Nephron progenitor cell (in vitro differentiated cells): ENCODE measurements at regions not wholly inside any gene's neighbourhood (a gene's known extent, or its start where the extent isn't known, plus 50 kb on each side); places are given as distances from the start of the nearest gene placed in this dataset.

Experiments used
- DNase-seq: peaks from one replicate; pipeline ENCODE4 v3.0.0; 2021
- H3K27ac Mint-ChIP-seq: 2 replicates; pipeline ENCODE4 v1.8.0; 2021; ENCODE audit warnings: mild to moderate bottlenecking, moderate library complexity, mixed read lengths
- H3K27me3 Mint-ChIP-seq: 2 replicates; pipeline ENCODE4 v1.8.0; 2021; ENCODE audit warnings: mild to moderate bottlenecking, low read depth, mixed read lengths; ENCODE audit not compliant: poor library complexity
- H3K36me3 Mint-ChIP-seq: 2 replicates; pipeline ENCODE4 v1.8.0; 2021; ENCODE audit warnings: low read depth, mixed read lengths
- H3K4me1 Mint-ChIP-seq: 2 replicates; pipeline ENCODE4 v1.8.0; 2021; ENCODE audit warnings: mixed read lengths
- H3K4me3 Mint-ChIP-seq: 2 replicates; pipeline ENCODE4 v1.8.0; 2021; ENCODE audit warnings: mild to moderate bottlenecking, moderate library complexity, mixed read lengths
- H3K9me3 Mint-ChIP-seq: 2 replicates; pipeline ENCODE4 v1.8.0; 2021; ENCODE audit warnings: mild to moderate bottlenecking, moderate library complexity, mixed read lengths
- CTCF ChIP-seq: fragments of 200-600 bp; sonication (generic); IDR thresholded peaks from 2 replicates; pipeline ENCODE4 v1.5.0; 2021; ENCODE audit warnings: antibody characterized with exemption

DNA sequence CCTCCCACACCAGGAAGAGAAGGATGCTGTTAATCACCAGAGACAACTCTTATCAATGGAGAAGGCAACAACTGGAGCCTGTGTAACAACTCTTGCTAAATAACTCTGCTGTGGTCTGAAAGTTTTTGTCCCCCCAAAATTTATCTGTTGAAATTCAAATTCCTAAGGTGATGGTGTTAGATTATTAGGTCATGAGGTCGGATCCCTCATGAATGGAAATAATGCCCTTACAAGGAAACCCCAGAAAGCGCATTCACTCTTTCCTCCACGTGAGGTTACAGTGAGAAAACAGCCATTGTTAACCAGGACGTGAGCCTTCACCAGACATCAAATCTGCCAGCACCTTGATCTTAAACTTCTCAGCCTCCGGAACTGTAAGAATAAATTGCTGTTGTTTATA, 141.9 kb upstream of the CXADR start:
- Mint-ChIP-seq H3K36me3 (peaks cover 21% of the 10 kb centered on the region), H3K4me3 (peak overlapping the region; percentile 18), H3K27me3 (peaks cover 2% of the 10 kb centered on the region), H3K4me1 (peaks cover 39% of the 10 kb centered on the region), H3K27ac (peak overlapping the region; percentile 58), H3K9me3 (peaks cover 24% of the 10 kb centered on the region)
- TF ChIP-seq CTCF = no peak
- DNase-seq = no peak

DNA sequence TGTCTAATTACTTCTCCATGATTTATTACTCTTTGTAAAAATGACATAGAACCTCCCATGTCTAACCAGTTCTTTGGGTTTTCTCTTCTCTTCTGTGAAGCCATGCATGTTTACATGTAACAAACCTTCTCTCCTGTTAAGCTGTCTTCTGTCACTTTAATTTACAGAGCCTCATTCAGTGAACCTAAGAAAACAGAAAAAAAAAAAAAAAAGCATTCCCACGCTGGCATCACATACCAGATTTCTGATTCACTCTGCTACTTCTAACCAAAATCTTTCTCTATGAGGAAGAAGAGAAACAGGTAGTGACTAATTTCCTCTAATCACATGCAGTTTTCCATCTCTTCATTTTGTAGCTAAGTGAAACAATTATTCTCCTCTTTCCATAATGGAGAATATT, 141.4 kb upstream of the CXADR start:
- TF ChIP-seq CTCF = no peak
- peak overlapping the region; percentile 58 for H3K27ac Mint-ChIP-seq
- peaks cover 39% of the 10 kb centered on the region for H3K4me1 Mint-ChIP-seq
- H3K36me3 Mint-ChIP-seq = peaks cover 22% of the 10 kb centered on the region
- H3K4me3 Mint-ChIP-seq = peak overlapping the region; percentile 32
- no peak for DNase-seq
- H3K9me3 Mint-ChIP-seq = peaks cover 25% of the 10 kb centered on the region
- H3K27me3 Mint-ChIP-seq = peaks cover 2% of the 10 kb centered on the region

GRCh38 chr21:17372200-17372599, 140.6 kb upstream of the CXADR start:
- TF ChIP-seq CTCF = no peak
- peaks cover 22% of the 10 kb centered on the region for H3K36me3 Mint-ChIP-seq
- no peak overlapping the region for H3K4me3 Mint-ChIP-seq
- H3K4me1 Mint-ChIP-seq = peaks cover 44% of the 10 kb centered on the region
- no peak overlapping the region for H3K27ac Mint-ChIP-seq
- DNase-seq = no peak
- H3K27me3 Mint-ChIP-seq = peaks cover 2% of the 10 kb centered on the region
- H3K9me3 Mint-ChIP-seq = peaks cover 29% of the 10 kb centered on the region

GRCh38 chr21:17386498-17386897, 126.3 kb upstream of the CXADR start:
- no peaks in the 10 kb centered on the region for H3K27me3 Mint-ChIP-seq
- no peak for DNase-seq
- H3K9me3 Mint-ChIP-seq = peaks cover 22% of the 10 kb centered on the region
- H3K4me3 Mint-ChIP-seq = no peak overlapping the region
- peaks cover 13% of the 10 kb centered on the region for H3K4me1 Mint-ChIP-seq
- H3K27ac Mint-ChIP-seq = no peak overlapping the region
- no peaks in the 10 kb centered on the region for H3K36me3 Mint-ChIP-seq
- no peak for TF ChIP-seq CTCF

GRCh38 chr21:17387030-17387617, 125.7 kb upstream of the CXADR start:
- Mint-ChIP-seq H3K27ac (no peak overlapping the region), H3K36me3 (no peaks in the 10 kb centered on the region), H3K4me1 (peaks cover 18% of the 10 kb centered on the region), H3K9me3 (peaks cover 18% of the 10 kb centered on the region), H3K27me3 (no peaks in the 10 kb centered on the region), H3K4me3 (no peak overlapping the region)
- peak; percentile 80 for TF ChIP-seq CTCF
- DNase-seq = peak; percentile 57

DNA sequence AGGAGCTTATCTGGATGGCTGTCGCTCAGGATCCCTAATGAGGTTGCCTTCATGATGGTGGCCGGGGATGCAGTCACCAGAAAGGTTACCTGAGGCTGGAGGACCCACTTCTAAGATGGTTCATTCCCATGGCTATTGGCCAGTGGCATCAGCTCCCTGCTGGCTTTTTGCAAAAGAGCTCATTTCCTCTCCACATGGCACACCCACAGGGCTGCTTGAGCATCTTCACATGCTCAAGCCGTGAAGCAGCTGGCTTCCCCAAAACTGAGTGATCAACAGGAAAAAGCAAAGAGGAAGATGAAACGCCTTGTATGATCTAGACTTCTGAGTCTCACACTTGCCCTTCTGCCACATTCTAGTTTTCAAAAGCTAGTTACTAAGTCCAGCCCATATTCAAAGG, 124.6 kb upstream of the CXADR start:
- Mint-ChIP-seq H3K9me3 (peaks cover 7% of the 10 kb centered on the region), H3K4me1 (peaks cover 18% of the 10 kb centered on the region), H3K36me3 (no peaks in the 10 kb centered on the region), H3K4me3 (no peak overlapping the region), H3K27ac (no peak overlapping the region), H3K27me3 (no peaks in the 10 kb centered on the region)
- no peak for DNase-seq
- TF ChIP-seq CTCF = no peak
